WERI-Rb-1 (cell line): ENCODE measurements at regions not wholly inside any gene's neighbourhood (a gene's known extent, or its start where the extent isn't known, plus 50 kb on each side); places are given as distances from the start of the nearest gene placed in this dataset.

ENCODE experiments used
- DNase-seq: peaks from one replicate; pipeline ENCODE4 v3.0.0-alpha.2; 2020
- H3K27ac ChIP-seq: fragments of 250-450 bp; sonication (Bioruptor Pico); 2 replicates; pipeline ENCODE4 v1.5.1; 2020; ENCODE audit warnings: mild to moderate bottlenecking, moderate library complexity
- H3K27me3 ChIP-seq: fragments of 250-450 bp; sonication (Bioruptor Pico); 2 replicates; pipeline ENCODE4 v1.5.1; 2021; ENCODE audit warnings: mild to moderate bottlenecking, low read depth, moderate library complexity; ENCODE audit not compliant: insufficient read depth, severe bottlenecking
- H3K36me3 ChIP-seq: fragments of 250-450 bp; sonication (Bioruptor Pico); 2 replicates; pipeline ENCODE4 v1.5.1; 2020; ENCODE audit warnings: mild to moderate bottlenecking, moderate library complexity
- H3K4me3 ChIP-seq: 2 replicates; pipeline ENCODE4 v1.5.1; 2011; ENCODE audit warnings: low read depth, mild to moderate bottlenecking, control low read depth, low read length
- H3K9me3 ChIP-seq: fragments of 250-450 bp; sonication (Bioruptor Pico); 2 replicates; pipeline ENCODE4 v1.5.1; 2021; ENCODE audit warnings: mild to moderate bottlenecking, moderate library complexity; ENCODE audit not compliant: severe bottlenecking
- TF ChIP-seq, protein P1 (sequence below): IDR thresholded peaks from 2 replicates; pipeline ENCODE4 v1.5.1; 2011; ENCODE audit warnings: low read depth, mild to moderate bottlenecking, control low read depth, inconsistent platforms, low read length

DNA sequence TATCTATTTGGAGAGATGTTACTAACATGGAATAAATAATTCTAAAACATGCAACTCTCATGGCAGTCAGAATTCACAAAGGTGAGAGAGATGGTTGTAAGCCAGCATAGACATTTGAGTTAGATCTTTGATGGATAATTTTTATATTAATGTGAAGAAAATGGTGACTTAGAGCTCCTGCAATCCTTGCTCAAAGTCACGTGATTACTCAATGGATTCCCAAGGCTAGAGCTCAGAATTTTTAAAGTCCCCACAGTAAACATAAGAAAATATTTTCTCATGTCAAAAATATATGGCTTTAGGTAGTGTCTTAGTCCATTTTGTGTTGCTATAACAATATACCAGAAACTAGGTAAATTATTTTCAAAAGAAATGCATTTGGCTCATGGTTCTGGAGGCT lies 281.5 kb upstream of the PRKD1 start:
- DNase-seq: no peak
- TF ChIP-seq, protein P1, sequence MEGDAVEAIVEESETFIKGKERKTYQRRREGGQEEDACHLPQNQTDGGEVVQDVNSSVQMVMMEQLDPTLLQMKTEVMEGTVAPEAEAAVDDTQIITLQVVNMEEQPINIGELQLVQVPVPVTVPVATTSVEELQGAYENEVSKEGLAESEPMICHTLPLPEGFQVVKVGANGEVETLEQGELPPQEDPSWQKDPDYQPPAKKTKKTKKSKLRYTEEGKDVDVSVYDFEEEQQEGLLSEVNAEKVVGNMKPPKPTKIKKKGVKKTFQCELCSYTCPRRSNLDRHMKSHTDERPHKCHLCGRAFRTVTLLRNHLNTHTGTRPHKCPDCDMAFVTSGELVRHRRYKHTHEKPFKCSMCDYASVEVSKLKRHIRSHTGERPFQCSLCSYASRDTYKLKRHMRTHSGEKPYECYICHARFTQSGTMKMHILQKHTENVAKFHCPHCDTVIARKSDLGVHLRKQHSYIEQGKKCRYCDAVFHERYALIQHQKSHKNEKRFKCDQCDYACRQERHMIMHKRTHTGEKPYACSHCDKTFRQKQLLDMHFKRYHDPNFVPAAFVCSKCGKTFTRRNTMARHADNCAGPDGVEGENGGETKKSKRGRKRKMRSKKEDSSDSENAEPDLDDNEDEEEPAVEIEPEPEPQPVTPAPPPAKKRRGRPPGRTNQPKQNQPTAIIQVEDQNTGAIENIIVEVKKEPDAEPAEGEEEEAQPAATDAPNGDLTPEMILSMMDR: no peak
- H3K9me3 ChIP-seq: no peaks in the 10 kb centered on the region
- no peaks in the 10 kb centered on the region for H3K27me3 ChIP-seq
- no peak overlapping the region for H3K27ac ChIP-seq
- H3K36me3 ChIP-seq: no peaks in the 10 kb centered on the region
- H3K4me3 ChIP-seq: no peak overlapping the region

GRCh38 chr14:30210630-30211029 lies 283.0 kb upstream of the PRKD1 start:
- TF ChIP-seq, protein P1: no peak
- H3K4me3 ChIP-seq: no peak overlapping the region
- H3K27me3 ChIP-seq: no peaks in the 10 kb centered on the region
- no peak for DNase-seq
- H3K36me3 ChIP-seq: no peaks in the 10 kb centered on the region
- H3K9me3 ChIP-seq: no peaks in the 10 kb centered on the region
- no peak overlapping the region for H3K27ac ChIP-seq

DNA sequence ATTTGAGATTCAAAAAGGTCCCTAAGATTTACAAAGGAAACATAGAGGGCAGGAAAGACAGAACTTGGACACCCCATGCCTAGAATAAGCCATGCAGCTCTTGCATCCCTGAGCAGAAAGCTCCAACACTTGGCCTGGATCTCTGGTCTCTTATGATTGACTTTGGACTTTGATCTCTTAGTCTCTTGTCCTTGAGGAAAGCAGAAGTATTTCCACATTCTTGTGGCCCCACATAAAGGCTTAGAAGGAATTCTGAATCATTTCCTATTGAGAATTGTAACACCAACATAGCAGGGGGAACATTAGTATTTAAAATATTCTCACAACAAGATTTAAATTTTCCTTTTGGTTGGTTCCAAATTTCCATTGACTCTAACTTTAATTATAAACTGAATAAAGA lies 283.7 kb upstream of the PRKD1 start:
- Histone ChIP-seq H3K27ac (no peak overlapping the region), H3K4me3 (no peak overlapping the region), H3K9me3 (no peaks in the 10 kb centered on the region), H3K36me3 (no peaks in the 10 kb centered on the region), H3K27me3 (no peaks in the 10 kb centered on the region)
- TF ChIP-seq, protein P1: no peak
- no peak for DNase-seq

DNA sequence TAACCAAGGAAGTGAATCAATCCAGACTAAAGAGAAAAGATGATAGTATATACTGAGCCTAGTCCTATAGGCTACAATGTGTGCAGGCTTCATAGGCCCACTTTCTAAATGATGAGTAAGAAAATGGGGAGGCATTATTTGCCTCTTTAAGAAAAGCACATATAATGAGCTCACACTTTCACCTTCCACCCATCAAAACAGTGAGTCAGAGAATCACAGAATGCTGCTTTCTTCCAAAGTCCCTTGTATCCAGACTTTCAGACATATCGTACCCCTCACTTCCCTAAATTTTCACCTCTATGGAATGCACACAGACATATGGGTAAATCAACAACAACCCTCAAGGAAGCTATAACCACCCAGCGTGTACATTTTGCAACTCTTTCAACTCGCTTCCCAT lies 286.4 kb upstream of the PRKD1 start:
- TF ChIP-seq, protein P1: no peak
- no peaks in the 10 kb centered on the region for H3K9me3 ChIP-seq
- H3K27ac ChIP-seq: no peak overlapping the region
- DNase-seq: no peak
- H3K4me3 ChIP-seq: no peak overlapping the region
- H3K27me3 ChIP-seq: no peaks in the 10 kb centered on the region
- H3K36me3 ChIP-seq: no peaks in the 10 kb centered on the region

GRCh38 chr14:30214461-30215090 lies 286.9 kb upstream of the PRKD1 start:
- no peak overlapping the region for H3K4me3 ChIP-seq
- TF ChIP-seq, protein P1: peak; percentile 48
- H3K27me3 ChIP-seq: no peaks in the 10 kb centered on the region
- H3K27ac ChIP-seq: no peak overlapping the region
- no peak for DNase-seq
- H3K9me3 ChIP-seq: no peaks in the 10 kb centered on the region
- H3K36me3 ChIP-seq: no peaks in the 10 kb centered on the region

DNA sequence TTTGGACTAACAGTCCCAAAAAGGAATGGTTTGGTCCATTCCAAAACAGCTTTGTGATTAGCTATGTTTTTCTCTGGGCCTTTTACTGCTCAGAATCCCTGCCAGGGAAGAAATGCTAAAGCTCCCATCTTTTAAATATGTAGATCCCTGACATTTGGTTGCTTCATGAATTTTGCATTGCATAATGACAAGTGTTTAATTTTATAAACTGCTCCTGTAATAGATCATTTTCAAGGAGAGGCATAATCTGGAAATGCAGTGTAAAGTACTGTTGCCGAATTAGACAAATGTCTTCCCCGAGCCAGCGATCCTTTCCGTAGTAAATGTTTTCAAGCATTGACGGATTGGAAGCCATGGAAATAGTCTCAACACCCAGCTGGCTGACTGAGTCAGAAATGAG lies 291.3 kb upstream of the PRKD1 start:
- TF ChIP-seq, protein P1: no peak
- Histone ChIP-seq H3K27me3 (no peaks in the 10 kb centered on the region), H3K36me3 (no peaks in the 10 kb centered on the region), H3K4me3 (no peak overlapping the region), H3K9me3 (no peaks in the 10 kb centered on the region), H3K27ac (no peak overlapping the region)
- no peak for DNase-seq
